ENCODE measurements at regions not wholly inside any gene's neighbourhood (a gene's known extent, or its start where the extent isn't known, plus 50 kb on each side); places are given as distances from the start of the nearest gene placed in this dataset.
"Not testable (repeated sequence)": the region's sequence is repeated elsewhere in the genome, so short reads cannot be mapped to it uniquely, and the experiment has no call there.

DNA sequence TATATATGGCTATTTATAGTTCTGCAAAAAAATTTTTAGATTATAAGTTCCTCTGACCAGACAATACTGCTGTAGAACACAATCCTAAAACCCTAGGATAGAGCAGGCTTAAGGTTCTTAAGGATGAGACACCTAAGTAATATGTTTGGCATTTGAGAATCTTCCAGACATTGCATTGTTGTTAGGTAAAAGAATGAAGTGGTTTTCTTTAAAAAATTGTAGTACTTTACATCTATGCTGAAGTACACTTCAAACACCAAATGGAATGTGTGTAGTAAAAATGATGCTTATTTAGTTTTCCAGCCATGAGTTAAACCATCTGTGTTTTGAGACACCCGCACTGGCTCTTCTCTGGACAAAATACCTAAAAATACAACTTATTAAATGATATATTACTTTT lies 857.7 kb downstream of the OTOL1 start:
- DNase-seq, result no peak

DNA sequence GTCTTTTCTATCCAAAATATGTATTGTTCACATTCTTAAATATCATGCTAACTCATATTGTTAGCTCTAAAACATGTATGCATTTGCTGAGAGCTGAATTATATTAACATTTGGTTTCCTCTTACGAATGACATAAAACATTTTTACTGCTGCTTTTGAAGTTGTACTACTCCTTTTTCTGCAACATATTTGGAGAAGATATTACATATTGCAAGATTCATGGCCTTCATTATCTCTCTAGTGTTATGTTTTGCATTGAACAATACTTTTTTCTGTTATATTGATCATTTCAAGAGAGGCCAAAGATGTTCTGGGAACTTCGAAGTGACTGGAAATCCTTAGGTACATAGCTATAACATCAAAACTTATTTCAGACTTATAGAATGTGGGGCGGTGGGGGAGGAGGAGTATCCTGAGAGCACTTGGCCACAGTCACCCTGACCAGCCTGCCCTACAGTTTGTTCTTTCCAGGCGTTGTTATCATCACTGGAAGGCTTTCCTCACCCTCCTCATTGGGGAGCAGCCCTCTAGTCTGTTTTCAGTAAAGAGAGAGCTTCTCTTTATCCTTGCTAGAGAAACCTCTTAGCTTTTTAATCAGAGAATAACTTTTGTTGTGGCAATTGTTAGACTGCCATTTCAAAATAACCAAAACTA lies 868.6 kb downstream of the OTOL1 start:
- DNase-seq, result no peak

DNA sequence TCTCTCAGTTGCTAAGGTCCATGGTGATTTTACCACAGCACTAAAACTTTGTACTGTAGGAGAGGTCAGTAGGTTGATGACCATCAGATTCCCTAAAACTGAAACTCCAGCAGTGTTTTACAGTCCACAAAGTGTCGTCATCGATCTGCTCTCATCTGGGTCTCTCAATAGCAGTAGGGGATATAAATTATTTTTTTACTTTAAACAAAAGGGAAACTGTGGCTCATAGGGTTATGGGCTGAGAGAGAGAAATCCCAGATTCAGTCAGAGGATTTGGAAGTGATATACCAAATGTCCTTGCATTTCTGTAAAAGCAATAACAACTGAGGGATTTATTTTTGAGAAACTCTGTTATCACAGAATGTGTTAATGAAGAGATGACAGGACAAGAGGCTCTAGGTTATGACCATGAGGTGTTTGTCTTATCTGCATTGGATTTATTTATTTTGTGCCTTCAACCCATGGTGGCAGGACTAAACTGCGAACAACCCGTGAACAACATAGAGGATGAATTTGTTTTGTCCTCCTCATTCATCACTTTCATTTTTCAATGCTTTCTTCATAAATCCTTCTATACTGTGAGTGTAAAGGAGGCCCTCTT lies 869.7 kb downstream of the OTOL1 start:
- no peak for DNase-seq

DNA sequence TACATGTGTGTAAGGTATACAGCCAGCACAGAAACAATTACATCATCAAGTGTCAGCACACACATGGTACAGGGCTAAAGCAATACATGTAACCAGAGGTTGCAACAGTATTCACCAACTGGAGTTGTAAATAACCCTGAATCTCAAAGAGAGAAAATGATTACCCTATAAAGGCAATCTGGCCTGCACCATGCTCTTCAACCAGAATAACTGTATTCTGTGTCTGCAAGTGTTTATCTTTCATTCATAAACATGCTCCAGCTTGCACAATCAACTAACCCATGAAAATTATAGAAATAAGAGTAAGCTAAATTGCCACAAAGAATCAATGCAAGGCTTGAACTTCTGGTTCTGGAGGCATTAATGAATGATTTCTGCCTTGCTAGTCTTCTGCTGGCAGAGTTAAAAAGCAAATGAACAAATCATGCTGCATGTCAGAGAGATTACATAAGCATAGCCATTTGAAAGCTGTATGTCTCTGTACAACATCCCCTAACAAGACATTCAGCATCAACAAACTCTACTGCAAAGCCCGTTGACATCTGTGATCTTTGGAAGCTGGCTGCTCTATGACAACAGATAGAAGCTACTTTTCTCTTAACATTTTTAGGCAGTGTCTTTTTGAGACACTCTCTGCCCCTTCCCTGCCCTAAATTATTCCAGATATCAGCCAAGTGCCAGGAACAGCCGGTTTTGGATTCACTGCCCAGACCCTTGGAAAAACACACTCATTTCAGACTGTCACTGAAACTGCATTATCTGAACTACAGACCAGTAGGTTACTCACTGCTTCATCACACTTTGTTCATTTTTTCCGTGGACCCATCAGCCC lies 871.0 kb downstream of the OTOL1 start:
- DNase-seq, result peak; percentile 54

DNA sequence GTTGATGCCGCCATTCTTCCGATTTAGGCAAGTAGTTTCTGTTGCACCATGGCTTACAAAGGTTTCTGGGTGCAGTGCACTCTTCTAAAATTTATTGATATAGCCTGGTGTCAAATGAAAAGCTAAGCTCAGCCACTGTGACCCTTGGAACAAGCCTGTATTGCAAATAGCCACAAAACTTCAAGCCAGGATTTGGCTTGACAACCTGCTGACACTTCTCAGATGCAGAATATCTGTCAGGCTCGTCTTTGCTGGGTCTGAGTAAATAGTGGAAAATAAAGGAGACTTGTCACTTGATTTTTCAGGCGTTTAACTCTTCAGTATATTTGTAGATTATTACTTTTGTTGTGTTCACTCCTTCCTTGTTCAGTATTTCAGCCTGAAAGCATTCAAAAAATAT lies 871.8 kb downstream of the OTOL1 start:
- DNase-seq, result no peak

DNA sequence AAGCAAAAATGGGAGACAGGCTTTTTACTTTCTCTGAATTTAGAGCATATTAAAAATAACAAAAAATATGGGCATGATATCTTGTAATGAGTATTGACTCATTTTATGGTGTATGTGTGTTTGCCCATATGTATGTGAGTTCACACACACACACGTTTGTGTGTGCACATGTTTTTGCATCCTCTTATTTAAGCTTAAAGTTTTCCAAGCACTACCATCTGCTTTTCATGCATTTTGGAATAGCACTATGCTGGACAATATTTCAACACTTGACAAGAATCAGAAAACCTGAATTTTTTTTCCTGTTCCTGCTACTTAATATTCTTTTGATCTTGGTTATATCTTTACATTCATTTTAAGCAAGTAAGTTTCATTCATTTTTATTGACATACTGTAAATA lies 872.7 kb downstream of the OTOL1 start:
- no peak for DNase-seq

DNA sequence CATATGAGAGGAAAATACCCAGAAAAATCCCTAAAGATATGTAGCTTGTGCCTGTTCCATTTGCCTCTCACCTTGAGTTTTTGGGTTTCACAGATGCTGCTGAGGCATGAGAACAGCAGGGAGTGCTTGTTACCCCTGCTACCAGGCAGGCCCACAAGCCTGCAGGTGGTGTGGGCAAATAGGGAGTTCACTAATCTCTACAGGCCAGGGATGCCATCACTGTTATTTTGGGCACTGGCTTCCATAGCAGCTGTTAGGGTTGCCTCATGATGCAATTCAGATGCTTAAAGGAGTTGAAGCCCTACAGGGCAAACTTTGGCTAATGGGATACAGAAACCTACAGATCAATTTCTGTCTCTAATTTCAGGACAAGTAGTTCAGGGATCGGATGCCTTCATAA lies 873.5 kb downstream of the OTOL1 start:
- DNase-seq, result no peak

DNA sequence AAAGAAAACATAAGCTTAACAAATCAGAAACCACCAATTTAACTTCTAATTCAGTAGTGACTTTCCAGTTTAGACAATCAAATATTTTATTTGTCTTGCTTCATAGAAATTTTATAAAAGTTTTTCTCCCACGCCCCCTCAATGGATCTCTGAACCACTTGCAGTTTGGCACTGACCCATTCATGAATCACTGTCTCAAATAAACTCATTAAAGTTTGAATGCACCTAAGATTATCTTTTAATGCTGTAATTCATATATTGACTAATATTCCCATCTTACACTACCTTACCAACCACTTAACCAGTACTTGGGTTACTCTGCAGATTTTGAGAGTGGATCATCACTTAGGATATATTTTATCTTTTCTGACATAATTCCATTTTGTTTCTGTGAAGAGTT lies 880.2 kb downstream of the OTOL1 start:
- DNase-seq, result no peak

DNA sequence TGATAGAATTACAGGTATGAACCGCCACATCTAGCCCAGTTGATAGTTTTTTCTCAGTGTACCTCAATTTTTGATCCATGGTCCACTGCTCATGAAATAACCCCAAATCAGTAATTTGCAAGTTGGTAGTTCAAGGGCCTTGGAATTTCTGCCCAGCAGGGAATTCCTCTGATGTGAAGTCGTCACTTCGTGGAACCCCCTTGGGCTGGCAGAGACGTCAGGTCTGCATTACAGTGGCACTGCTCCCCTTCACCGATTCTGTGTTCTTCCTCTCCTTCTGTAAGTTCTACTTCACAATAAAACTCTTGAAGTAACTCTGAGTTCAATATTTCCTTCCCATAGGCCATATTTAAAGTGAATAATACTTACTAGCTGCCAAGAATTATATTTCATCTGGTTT lies 881.0 kb downstream of the OTOL1 start:
- DNase-seq, result no peak

DNA sequence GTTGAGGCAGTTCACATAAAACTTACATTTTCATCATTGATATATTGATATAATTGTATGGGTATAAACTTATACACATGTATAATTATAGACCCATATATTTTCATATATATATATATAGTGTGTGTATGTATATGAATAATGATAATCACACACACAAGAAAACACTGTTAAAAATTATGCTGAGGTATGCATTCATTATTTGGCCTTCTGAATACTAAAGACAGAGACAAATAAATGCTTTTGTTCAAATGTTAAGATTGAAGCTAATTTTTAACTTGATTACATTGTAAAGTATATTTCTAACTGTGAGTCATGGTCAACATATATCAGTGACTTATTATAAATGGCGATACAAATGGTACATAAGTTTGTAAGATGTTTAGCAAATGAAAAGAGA lies 888.8 kb downstream of the OTOL1 start:
- DNase-seq, result no peak

DNA sequence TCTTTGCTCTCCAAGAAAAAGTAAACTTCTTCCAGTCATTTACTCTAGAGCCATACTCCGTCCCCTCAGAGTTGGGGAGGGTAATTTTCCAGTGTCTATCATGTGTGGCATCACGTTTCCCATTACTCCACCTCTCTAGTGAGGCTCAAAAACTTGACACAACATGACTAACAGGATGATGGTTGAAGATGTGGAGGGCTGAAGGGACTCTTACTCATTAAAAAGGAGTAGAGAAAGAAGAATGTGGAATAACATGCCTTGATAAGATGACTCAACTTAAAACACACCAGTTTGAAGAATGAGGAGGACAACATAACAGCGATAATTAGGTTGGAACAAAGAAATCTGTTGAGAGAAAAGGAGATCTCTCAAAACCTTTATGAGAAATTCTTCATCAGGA lies 894.3 kb downstream of the OTOL1 start:
- DNase-seq, result no peak

DNA sequence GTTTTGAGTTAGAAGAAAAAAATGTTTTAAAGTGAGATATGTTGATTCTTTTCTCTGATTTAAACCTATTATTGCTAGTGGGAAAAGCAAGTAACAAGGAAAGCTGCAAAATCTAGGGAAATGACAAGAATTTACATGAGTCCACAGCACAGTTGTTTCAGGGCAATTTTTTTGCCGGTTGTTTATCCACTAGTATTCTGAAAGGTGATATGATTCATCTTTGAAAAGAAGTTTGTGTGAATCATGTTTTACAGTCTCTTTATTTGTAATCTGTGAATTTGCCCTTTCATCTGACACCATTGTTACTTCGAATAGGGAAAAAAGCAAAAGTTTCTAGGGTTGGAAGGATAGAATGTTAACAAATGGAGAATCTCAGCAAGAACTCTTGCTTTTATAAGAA lies 894.7 kb downstream of the OTOL1 start:
- no peak for DNase-seq

DNA sequence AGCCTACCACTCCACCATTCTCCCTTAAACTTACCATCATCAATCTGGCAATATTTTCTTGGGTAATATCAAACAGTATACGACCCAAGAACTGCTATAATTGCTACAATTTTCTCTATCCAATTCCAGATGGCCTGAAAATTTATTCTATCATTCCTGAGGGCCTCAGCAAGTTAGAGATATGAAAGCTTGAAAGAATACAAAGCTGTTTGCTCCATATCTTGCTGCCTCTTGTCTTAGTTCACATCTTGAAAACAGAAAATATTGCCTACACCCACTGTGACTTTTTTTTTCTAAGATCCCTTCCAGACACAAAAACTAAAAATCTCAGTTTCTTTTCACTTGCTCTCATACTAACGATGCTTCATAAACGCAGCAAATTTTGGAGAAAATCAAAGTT lies 898.9 kb downstream of the OTOL1 start:
- DNase-seq, result no peak

DNA sequence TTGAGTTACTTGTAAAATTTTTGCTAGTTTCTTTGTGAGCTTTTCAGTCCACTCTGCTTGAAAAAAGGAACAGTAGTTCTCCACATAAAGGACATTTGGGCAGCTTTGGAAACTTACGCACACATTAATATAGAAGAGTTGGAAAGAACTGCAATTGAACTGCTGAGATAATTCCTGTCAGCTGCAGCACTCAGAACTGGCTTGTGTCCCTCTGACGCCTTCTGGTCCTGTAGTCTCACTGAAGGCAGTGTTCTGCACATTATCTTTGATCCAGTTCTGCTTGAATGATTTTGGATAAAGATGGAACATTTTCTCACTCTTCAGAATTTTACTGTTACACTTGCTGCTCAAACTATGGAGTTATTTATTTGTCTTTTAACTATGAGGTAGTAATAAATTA lies 901.9 kb downstream of the OTOL1 start:
- DNase-seq, result no peak

DNA sequence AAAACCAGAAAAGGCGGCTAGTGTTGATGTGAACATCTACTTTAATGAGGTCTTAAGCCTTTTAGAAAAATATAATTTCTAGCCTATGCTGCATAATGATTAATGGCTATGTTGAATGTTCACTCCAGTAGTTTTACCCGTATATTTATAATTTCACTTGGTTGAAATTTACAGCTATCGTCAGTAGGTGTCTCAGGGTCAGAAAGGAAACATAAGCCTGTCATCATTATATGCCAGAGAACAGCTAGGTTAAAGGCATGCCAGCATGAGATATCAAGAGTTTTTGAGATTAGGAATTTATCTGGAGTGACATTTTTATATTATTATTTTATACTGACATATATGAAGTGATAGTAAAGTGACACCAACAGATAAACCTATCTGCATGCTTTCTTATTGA lies 904.1 kb downstream of the OTOL1 start:
- DNase-seq, result no peak

DNA sequence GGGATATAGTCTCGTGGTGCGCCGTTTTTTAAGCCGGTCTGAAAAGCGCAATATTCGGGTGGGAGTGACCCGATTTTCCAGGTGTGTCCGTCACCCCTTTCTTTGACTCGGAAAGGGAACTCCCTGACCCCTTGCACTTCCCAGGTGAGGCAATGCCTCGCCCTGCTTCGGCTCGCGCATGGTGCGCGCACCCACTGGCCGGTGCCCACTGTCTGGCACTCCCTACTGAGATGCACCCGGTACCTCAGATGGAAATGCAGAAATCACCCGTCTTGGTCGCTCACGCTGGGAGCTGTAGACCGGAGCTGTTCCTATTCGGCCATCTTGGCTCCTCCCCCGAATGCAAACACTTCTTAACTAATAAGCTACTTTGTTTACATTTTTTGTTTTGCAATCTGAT lies 914.9 kb downstream of the OTOL1 start:
- DNase-seq, result not testable (repeated sequence)

DNA sequence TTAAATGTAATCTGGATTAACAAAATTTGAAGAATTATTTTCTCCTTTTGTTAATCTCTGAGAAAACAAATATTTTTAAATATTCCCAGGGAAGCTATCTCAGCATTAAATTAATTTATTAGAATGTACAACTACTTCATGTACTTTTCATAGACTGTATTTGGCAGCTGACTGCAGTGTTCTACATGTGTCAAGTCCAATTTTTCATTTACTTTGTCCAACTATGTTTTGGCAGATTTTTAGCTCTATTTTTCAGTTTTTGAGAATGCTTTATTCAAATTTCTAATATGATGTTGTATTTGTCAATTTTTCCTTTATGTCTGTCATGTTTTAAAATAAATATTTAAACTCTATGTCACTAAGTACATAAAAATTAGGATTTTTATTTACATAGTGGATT lies 925.1 kb downstream of the OTOL1 start:
- no peak for DNase-seq

DNA sequence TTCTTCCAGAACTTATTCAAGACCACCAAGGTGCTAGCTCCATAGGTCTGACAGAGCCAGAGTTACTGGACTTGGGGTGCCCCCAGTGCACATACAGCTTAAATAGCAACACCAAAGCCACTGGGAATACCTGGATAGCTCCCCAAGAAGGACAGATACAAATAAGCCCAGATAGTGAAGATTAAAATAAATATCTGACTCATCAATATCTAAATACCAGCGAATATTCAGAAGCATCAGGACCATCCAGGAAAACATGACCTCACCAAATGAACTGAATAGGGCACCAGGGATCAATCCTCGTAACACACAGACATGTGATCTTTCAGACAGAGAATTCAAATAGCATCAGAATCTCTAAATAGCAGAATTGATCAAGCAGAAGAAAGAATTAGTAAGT lies 931.6 kb downstream of the OTOL1 start:
- DNase-seq, result no peak

DNA sequence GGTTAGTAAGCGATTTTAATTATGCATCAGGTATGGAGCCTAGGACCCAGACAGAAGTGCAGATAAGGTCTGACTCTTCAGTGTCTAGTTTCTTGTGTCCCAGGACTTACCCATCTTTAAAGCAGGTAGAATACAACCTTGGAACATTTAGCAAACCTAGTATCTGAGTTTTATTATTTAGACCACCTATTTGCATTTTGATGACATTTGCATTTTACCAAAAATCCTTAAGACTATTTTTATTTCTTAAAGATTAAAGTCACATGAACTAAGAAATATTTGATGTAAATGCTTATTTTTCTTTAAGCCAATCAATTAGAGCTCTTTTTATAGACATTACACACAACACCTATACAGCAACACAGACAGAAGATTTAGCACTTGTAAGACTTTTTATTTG lies 939.1 kb downstream of the OTOL1 start:
- no peak for DNase-seq

DNA sequence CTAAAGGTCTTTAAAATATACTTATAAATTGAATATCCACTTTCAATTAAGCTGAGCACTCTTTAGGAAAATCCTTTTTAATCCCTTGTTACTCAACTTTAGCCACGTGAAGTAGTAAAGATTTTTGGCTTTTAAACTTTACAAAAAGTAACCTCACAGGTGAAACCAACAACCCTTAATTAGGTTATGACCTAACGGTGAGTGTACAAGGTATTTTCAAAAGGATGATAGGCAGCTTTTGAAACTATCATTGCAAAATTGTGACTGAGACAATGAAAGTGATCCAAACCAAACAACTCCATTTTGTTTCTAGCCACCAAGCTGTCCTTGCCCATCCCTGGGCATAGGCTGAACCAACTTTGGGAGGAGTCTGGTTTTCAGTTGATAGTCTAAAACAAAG lies 940.2 kb downstream of the OTOL1 start:
- DNase-seq, result no peak

DNA sequence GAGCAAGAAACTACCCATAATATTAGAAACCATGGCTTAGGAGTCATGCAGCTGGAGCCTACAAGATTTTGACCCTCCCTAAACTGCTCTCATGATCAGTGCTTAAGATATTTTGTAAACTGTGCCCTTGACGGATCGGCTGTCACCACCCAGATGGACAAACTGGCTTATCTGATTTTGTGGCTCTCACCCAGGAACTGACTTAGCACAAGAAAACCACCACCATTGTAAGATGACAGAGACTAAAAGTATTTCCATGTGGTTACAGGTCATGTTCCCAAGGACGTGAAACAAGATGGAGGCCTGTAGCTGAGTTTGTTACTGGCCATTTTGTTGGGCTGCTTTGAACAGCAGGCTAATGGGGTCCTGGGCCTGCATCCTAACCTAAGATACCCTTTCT lies 940.9 kb downstream of the OTOL1 start:
- DNase-seq, result no peak

DNA sequence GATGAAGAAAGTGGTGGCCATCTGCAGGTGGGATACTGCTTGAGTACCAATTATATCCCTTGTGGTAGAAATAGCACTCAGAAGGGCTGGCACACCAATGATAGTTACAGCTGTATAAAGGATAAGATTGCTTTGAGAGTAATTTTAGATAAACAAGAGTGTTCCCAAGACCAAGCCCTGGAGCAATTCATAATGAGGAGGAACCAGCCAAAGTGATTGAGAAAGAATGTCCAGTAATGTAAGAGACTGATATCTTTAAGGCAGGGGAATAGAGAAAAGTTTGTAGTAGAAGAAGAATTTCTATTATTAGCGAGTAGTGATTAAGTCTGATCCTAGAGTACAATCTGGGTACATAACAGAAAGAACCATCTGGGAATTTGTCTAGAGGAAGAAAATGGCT lies 945.1 kb downstream of the OTOL1 start:
- DNase-seq, result no peak

DNA sequence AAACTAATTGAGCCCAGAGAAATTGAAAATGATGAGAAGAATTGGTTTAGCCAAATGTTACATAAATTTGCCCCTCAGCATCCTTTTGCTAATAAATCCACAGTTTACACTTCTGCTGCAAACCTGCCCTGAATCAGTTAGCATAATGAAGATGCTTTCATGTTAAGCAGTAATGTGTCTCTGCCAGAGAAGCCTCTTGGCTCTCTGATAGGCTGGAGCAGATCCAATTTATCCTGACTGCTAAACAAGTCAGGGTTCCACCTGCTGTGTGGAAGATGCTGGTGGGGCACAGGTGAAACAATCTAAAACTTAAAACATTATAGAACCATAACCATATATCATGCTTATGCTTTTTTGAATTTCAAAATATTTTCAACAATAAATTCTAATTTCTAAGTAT lies 946.8 kb downstream of the OTOL1 start:
- no peak for DNase-seq

DNA sequence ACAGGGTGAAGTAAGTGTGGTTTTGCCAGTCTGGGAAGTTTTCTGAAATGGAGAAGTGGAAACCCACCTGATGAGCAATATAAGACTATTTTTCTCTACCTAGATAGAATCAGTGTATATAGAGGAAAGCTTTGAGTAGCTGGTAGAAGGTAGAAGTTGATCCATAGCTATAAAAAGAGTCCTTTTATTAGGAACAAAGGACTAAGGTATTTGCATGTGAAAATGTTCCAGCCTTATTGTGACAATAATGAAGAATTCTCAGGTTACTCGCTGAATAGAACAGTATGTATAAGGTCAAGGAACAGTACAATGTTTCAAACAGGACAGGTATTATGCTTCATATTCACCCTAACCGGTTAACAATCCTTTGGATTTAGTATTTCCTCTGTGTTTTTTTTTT lies 972.2 kb downstream of the OTOL1 start:
- no peak for DNase-seq

DNA sequence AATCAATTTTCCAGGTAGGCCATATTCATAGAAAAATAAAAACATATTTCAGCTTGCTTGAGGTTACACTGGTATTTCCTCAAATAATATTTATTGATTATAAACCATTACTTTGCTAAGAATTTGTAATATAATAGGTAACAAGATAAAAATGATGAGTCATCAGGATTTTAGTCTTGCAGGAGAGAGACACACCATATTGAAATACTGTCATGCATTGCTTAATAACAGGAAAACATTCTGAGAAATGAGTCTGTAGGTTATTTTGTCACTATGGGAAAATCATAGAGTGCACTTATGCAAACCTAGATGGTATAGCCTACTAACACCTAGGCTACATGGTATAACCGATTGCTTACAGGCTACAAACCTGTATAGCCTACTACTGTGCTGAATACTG lies 990.5 kb downstream of the OTOL1 start:
- no peak for DNase-seq

All from NCI-H1694 treated with DMSO at 0.1 percent for 48 hours (cell line).